Astrocyte of the cerebellum (primary cell): ENCODE measurements at regions not wholly inside any gene's neighbourhood (a gene's known extent, or its start where the extent isn't known, plus 50 kb on each side); places are given as distances from the start of the nearest gene placed in this dataset.

Source experiments
- DNase-seq: peaks from one replicate; pipeline ENCODE4 v3.0.0-alpha.2; 2011; ENCODE audit warnings: low read depth
- H3K4me3 ChIP-seq: 2 replicates; pipeline ENCODE4 v1.5.1; 2011; ENCODE audit warnings: mild to moderate bottlenecking, low read depth, low read length, moderate library complexity
- CTCF ChIP-seq: IDR thresholded peaks from 2 replicates; pipeline ENCODE4 v1.5.1; 2012; ENCODE audit warnings: low read length, low read depth, moderate library complexity, mild to moderate bottlenecking; ENCODE audit errors: missing control alignments
- in situ Hi-C: cut with HindIII; loops from 2 replicates; pipeline ENCODE4 v1.10.0; 2017; ENCODE audit warnings: low sequenced_read_pairs

DNA sequence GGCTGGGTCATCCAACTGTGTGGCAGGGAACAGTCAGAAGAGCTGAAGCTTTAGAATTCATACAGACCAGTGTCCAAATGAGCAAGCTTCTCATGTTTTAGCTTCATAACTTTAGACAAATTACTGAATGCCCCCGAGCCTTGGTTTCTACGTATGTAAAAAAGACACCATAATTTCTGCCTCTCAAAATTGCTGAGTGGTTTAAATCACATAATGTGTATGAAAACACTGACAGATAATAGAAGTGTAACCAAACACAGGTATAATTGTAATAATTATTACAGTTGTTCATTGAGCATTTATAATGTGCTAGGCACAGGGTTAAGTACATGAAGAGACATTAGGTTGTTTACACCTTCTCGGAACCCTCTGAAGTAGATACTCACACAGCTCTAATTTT, 207.2 kb downstream of the IGSF11 start:
- DNase-seq: no peak
- in situ Hi-C loops: no loop called here
- H3K4me3 ChIP-seq: no peak overlapping the region
- TF ChIP-seq CTCF: no peak

DNA sequence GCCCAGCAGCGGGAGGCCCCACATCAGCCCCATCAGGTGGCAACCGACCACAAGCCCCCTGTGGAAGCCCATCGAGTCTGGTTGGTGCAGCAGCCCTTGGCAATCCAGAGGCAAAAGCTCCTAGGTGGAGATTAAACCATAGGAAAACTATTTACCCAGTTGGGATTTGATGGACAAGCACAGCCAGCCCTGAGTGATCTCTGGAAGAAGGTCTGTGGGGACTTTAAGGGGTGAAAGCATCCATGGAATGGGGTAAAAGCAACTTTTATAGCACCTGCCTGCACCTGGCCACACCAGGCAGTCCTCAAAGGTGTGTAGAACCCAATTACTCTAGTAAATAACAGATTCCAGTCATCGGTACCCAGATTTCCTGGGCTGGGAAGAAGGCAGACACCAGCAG, 206.3 kb downstream of the IGSF11 start:
- no peak for TF ChIP-seq CTCF
- in situ Hi-C loops: no loop called here

DNA sequence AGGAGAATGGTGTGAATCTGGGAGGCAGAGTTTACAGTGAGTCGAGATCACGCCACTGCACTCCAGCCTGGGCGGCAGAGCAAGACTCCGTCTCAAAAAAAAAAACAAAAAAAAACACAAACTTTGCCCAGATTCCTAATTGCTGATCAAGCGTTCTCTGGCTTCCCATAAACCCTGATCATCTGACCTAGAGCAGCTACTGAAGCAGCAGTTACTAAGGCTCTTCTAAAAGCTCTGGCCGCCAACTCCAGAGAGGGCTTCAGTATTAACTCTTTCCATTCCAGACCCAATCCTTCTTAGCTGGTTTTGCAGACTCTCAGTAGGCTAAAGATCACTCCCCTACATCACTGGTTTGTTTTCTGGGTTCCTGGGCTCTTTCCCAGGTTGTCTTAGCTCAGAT, 201.6 kb downstream of the IGSF11 start:
- no peak overlapping the region for H3K4me3 ChIP-seq
- TF ChIP-seq CTCF: no peak
- DNase-seq: no peak
- in situ Hi-C loops: no loop called here

More for the DNA sequence above, 206.3 kb downstream of the IGSF11 start:
- no peak overlapping the region for H3K4me3 ChIP-seq
- DNase-seq: no peak

DNA sequence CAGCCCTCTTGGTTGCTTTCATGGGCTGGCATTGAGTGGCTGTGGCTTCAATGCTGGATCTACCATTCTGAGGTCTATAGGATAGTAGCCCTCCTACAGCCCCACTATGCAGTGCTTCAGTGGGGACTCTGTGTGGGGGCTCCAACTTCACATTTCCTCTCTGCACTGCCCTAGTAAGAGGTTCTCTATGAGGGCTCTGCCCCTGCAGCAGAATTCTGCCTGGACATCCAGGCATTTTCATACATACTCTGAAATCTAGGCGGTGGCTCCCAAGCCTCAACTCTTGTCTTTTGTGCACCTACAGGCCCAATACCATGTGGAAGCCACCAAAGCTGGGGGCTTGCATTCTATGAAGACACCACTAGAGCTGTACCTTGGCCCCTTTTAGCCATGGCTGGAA, 195.8 kb downstream of the IGSF11 start:
- no peak for TF ChIP-seq CTCF
- no peak for DNase-seq
- in situ Hi-C loops: no loop called here
- no peak overlapping the region for H3K4me3 ChIP-seq

- no peak for DNase-seq
- H3K4me3 ChIP-seq: no peak overlapping the region
- no peak for TF ChIP-seq CTCF
- in situ Hi-C loops: no loop called here
Observed at GRCh38 chr3:118842147-118842863, 192.3 kb downstream of the IGSF11 start.

- in situ Hi-C loops: no loop called here
- no peak for TF ChIP-seq CTCF
- H3K4me3 ChIP-seq: no peak overlapping the region
- DNase-seq: no peak
Observed at GRCh38 chr3:118846176-118846575, 188.5 kb downstream of the IGSF11 start.
